ENCODE measurements at regions not wholly inside any gene's neighbourhood (a gene's known extent, or its start where the extent isn't known, plus 50 kb on each side); places are given as distances from the start of the nearest gene placed in this dataset.

- TF ChIP-seq POLR2A (IDR thresholded peaks at IDR 0.05; ENCODE audit: extremely low read depth, insufficient read length) (no peak), CTCF (IDR thresholded peaks at IDR 0.05; ENCODE audit: low read depth, low read length) (no peak), MAX (IDR thresholded peaks at IDR 0.05; ENCODE audit: low read depth, low read length) (no peak), MYC (IDR thresholded peaks at IDR 0.05; ENCODE audit: low read depth, low read length) (no peak)
Observed at GRCh38 chr5:145629047-145629446, 206.1 kb downstream of the PRELID2 start.

Data from NB4 (cell line).